H1 (cell line): ENCODE measurements at regions not wholly inside any gene's neighbourhood (a gene's known extent, or its start where the extent isn't known, plus 50 kb on each side); places are given as distances from the start of the nearest gene placed in this dataset.

Source experiments
- CHD2 ChIP-seq: IDR thresholded peaks from 2 replicates; pipeline ENCODE4 v1.6.1; 2012; ENCODE audit warnings: low read length, improper control_type of control experiment
- CHD7 ChIP-seq: fragments of 300-600 bp; sonication (generic); IDR thresholded peaks from 2 replicates; pipeline ENCODE4 v1.7.1; 2012; ENCODE audit warnings: low read length, moderate library complexity, mild to moderate bottlenecking, inconsistent platforms; ENCODE audit not compliant: insufficient replicate concordance
- CREB1 ChIP-seq: IDR thresholded peaks from 2 replicates; pipeline ENCODE4 v1.6.1; 2012; ENCODE audit warnings: inconsistent platforms
- CTCF ChIP-seq, 3 experiments: IDR thresholded peaks; 1 replicate in 2 of 3; 2 replicates in 1 of 3; pipeline versions ENCODE4 v1.5.1 to v1.6.1; 2011; ENCODE audit warnings: low read length in 3 of 3, mild to moderate bottlenecking in 3 of 3, inconsistent platforms in 2 of 3, low read depth in 1 of 3, moderate library complexity in 1 of 3; ENCODE audit not compliant: insufficient read depth in 1 of 3; ENCODE audit errors: control extremely low read depth in 1 of 3
- EGR1 ChIP-seq: IDR thresholded peaks from 2 replicates; pipeline ENCODE4 v1.6.1; 2011; ENCODE audit warnings: low read depth, low read length, borderline replicate concordance
- KDM1A ChIP-seq: fragments of 200-600, 300-600 bp; sonication (generic); IDR thresholded peaks from 2 replicates; pipeline ENCODE4 v1.7.1; 2016; ENCODE audit warnings: mild to moderate bottlenecking, low read length, borderline replicate concordance
- KDM5A ChIP-seq: fragments of 200-600 bp; IDR thresholded peaks from 2 replicates; pipeline ENCODE4 v1.7.1; 2012; ENCODE audit warnings: mild to moderate bottlenecking, low read length, inconsistent platforms, mixed read lengths
- RAD21 ChIP-seq, 2 experiments: IDR thresholded peaks in 1 of 2; conservative IDR thresholded peaks in 1 of 2; 2 replicates each; pipeline ENCODE4 v1.6.1; 2011; ENCODE audit warnings: low read depth in 2 of 2, low read length in 2 of 2, improper control_type of control experiment in 1 of 2, inconsistent platforms in 1 of 2, mild to moderate bottlenecking in 1 of 2, moderate library complexity in 1 of 2
- SP2 ChIP-seq: IDR thresholded peaks from 2 replicates; pipeline ENCODE4 v1.6.1; 2012; ENCODE audit warnings: mild to moderate bottlenecking, low read length, inconsistent platforms

DNA sequence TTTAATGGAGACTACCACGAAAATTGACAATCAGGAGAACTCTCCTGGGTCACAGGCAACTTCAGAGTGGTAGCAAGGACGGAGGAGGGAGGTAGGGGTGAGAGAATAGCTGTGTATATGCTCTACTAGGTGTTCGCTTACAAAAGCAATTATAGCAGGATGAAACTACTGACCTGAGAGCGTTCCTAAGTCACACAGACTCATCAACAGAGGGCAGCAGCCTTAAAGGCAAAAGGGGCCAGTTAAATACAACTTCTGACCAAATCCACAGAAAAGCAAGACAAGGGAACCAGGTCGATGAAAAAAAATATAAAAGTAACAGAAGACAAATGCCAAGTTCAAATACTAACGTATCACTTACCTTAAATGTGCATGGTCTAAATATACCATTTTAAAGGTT is 894.6 kb downstream of the PLOD2 start (continued):
- TF ChIP-seq CHD7: no peak
- peak; percentile 75 to 78 for TF ChIP-seq RAD21 (IDR thresholded peaks at IDR 0.05 in 1 of 2, conservative IDR thresholded peaks at IDR 0.05 in 1 of 2; ENCODE audit: low read depth in 2 of 2, low read length in 2 of 2)
- TF ChIP-seq KDM1A: no peak
- peak in 2 of 3 experiments; percentile 36 to 53; a peak in 2 of 4 replicates for TF ChIP-seq CTCF (IDR thresholded peaks at IDR 0.05; ENCODE audit: control extremely low read depth in 1 of 3, insufficient read depth in 1 of 3, low read depth in 1 of 3, low read length in 3 of 3)
- no peak for TF ChIP-seq CREB1
- no peak for TF ChIP-seq KDM5A
- no peak for TF ChIP-seq CHD2
- TF ChIP-seq SP2: no peak
- no peak for TF ChIP-seq EGR1
